GM19239 (cell line): ENCODE measurements at regions not wholly inside any gene's neighbourhood (a gene's known extent, or its start where the extent isn't known, plus 50 kb on each side); places are given as distances from the start of the nearest gene placed in this dataset.

ENCODE experiments used
- DNase-seq: peaks from one replicate; pipeline ENCODE4 v3.0.0; 2011; ENCODE audit warnings: low spot score; ENCODE audit not compliant: insufficient read length
- FAIRE-seq: peaks from 2 replicates; lab custom pipeline; 2011; peaks lifted over from hg19 to GRCh38; lab: Jason Lieb, UNC

DNA sequence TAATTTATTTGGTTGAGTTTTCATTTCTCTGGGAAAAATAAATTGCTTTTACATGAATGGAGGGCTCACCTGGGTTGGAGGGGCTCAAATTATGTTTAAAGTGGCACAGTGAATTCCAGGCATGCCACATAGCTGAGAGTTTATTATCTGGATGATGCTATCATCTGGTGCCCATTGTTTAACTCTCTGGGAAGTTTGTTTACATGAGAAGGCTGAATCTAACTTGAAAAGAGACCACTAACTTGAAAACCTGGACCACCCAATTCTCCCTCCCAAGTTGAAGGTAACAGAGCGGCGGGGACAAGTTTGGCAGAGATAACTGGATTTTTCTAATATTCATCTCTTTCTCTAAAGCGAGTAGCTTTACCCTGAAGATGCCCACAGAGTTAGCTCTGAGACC, 321.5 kb upstream of the GHITM start:
- no peak for DNase-seq
- no peak for FAIRE-seq

DNA sequence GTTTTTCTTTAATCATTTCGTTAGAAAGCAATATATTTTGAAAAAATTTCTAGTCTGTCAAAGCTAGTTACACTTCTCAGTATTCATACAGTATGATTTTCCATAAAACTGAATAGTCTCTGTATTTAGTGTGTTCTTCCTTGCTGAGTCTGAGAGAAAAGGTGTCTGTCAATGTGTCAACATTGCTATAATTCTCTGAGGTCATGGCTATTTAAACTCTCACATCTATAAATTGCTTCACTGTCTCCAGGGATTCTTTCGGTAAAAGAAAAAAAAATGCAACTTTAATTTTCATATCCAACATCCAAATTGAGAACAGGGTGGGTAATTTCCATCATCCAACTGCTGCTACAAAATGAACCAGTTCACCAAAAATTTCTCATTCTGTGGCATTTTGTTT, 319.7 kb upstream of the GHITM start:
- FAIRE-seq (no peak), DNase-seq (no peak)

DNA sequence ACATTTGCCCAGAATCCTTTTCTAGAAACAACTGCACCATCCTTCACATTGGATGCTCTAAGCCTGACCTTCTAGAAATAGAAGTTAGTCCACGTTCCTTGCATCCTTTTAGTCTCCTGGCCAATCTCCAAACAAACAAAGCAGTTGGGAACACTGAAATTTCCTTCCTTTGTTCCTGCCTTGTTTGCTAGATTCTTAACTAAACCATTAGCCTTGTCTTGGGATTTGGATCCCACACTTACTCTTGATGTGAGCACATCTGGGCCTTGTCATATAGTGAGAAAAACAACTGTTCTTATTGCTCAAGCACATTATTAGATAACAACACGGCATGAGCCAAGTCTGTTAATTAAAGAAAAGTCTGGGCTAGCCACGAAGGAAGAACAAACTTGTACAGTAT, 319.3 kb upstream of the GHITM start:
- DNase-seq, result no peak
- no peak for FAIRE-seq

DNA sequence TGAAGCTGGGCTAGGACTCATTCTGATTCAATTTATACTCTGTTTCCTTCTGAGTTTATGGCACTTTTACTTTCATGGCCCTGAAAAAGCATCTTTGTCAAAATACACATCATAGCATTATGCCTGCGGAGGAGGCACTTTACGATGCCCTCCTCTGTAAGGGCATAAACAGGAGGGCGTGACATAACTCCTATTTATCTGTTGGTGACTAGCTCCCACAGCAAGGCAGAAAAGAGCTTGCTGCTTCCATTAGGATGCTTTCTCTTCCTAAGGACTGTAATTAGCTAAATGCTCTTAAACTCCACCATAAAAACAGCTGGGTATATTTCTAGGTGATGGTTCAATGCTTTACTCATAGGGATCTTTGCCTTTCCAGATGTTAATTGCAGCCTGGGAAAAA, 315.2 kb upstream of the GHITM start:
- FAIRE-seq, result no peak
- no peak for DNase-seq

DNA sequence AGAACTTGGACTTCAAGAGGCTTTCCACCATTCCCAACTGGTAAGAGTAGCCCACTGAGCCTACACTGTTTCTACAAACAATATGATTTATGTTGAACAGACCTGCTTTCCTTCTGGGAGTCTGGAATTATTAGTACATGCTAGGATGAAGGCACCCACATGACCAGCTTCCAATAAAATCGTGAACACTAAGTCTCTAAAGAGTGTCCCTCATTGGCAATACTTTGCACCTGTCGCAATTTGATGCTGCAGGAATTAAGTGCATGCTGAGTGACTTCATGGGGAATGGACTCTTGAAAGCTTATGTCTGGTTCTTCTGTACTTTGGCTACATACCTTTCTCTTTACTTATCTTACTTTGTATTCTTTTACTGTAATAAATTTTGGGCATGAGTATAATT, 305.2 kb upstream of the GHITM start:
- FAIRE-seq (no peak), DNase-seq (no peak)

DNA sequence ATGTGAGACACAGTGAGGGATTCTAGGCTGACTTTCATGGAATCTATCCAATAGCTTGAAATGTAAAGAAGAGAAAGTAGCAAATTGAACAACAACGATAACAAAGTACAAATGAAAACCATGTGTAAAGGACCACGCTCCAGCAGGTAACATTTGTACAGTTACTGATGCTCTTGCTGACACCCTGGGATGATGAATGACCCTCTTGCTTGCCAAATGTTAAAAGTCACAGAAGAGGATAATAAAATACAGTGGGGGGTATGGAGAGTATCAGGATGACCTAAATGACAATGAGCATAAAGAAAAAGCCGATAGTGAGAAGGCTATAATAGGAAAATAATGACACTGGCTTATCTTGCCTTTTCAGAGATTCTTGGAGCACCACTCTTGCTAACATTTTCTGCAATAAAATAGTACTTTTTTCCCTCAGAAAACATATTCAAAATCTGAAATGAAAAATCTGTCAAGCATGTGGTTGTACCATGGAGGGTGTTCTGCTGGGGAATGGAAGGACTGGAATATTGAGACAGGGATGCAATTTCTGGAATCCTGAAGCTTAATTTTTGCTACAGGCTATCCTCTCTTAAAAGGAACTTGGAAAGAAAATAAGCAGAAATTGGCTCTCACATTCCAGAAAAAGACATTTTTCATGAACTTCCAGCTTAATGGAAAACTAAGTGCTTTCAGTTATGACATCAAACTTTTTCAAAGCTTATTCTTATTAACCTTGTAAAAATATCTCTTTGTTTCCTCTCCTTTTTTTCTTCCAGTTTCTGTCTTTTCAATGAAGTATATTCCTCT, 303.2 kb upstream of the GHITM start:
- no peak for FAIRE-seq
- no peak for DNase-seq

GRCh38 chr10:83848677-83849076, 290.6 kb upstream of the GHITM start:
- DNase-seq, result no peak
- no peak for FAIRE-seq

- no peak for DNase-seq
- no peak for FAIRE-seq
Observed at GRCh38 chr10:83849150-83849549, 290.2 kb upstream of the GHITM start.

GRCh38 chr10:83852146-83852545, 287.2 kb upstream of the GHITM start:
- FAIRE-seq (no peak), DNase-seq (no peak)

GRCh38 chr10:83862723-83863122, 276.6 kb upstream of the GHITM start:
- FAIRE-seq (no peak), DNase-seq (no peak)

DNA sequence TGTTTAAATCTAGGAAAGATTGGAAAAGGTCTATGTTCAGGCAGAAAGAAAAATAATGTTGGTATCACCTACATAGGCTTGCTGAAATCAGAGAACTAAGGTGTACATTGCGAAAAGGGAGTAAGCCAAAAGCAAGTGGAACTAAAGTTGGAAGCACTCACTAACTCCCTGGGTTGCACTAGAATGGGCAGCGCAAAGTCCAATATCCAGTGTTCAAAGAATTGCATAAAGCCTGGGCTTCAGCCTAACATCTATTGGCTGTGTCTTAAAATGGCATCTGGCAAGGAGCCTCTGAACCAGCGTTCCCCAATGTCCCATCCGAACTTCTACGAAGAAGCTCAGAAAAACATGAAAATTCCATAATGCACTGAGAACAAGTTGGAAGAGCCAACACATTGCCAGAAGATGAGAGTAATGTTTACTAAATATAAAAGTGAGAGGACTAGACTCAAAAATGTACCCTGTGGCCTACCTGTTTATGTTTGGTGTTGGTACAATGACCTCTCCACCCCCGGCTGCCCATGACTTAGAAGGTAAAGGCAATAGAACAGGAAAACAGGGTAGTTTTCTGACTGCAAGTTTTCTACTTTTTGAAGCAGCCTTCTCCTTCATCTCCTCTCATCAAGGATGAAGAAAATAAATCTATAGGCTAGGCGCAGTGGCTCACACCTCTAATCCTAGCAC, 275.9 kb upstream of the GHITM start:
- FAIRE-seq, result no peak

GRCh38 chr10:83869898-83870297, 269.4 kb upstream of the GHITM start:
- FAIRE-seq (no peak), DNase-seq (no peak)

More for the DNA sequence above, 275.9 kb upstream of the GHITM start:
- no peak for DNase-seq

- FAIRE-seq, result peak; percentile 87
Observed at GRCh38 chr10:83871187-83872081, 267.9 kb upstream of the GHITM start.

DNA sequence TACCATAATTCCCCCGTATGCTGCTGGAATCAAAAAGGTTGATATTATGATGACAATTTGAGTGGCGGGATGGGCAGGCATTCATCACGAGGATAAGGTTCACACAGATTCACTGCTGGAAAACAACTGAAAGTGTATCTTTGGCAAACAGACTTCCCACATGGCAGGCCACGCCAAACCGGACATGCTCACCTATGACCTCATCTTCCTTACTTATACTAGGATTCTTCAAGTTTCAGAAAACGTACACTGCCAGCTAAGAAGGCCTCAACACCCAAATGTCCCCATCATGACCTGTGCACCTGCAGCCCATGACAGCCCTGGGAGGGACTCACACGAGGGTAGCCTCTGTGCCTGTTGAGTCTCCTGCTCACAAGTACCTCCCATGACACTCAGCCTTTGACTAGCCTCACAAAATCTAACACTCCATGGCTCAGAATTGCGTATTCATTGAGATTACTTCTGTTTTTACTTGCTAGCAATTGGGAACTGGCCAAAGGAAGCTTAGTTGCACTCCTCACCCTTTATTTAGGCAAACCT, 259.0 kb upstream of the GHITM start:
- FAIRE-seq (no peak), DNase-seq (no peak)

More at GRCh38 chr10:83871187-83872081, 267.9 kb upstream of the GHITM start:
- DNase-seq, result peak; percentile 42

GRCh38 chr10:83881661-83882060, 257.6 kb upstream of the GHITM start:
- DNase-seq (no peak), FAIRE-seq (no peak)

GRCh38 chr10:83886871-83887270, 252.4 kb upstream of the GHITM start:
- DNase-seq (no peak), FAIRE-seq (no peak)

GRCh38 chr10:83892737-83893136, 246.6 kb upstream of the GHITM start:
- DNase-seq (no peak), FAIRE-seq (no peak)

DNA sequence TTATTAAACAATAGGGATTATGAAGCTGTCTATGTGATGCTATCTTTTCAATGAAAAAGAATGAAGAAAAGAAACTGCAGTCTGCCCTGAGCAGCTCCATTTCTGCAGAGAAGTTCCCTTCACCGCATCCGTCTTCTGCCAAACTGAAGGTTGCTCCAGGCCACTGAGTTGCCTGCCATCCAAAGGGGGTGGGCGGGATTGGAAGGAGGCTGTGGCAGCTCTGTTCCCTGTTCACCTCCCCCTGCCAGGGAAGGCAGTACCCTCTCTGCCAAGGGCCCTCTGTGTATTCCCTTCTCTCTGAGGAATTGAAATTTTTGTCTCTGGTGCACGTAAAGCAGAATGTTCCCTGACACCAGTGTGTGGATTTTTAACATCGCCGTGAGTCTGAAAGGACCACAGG, 243.1 kb upstream of the GHITM start:
- DNase-seq (no peak), FAIRE-seq (no peak)

GRCh38 chr10:83897626-83898025, 241.7 kb upstream of the GHITM start:
- DNase-seq (no peak), FAIRE-seq (no peak)

GRCh38 chr10:83908506-83908905, 230.8 kb upstream of the GHITM start:
- no peak for FAIRE-seq
- no peak for DNase-seq

DNA sequence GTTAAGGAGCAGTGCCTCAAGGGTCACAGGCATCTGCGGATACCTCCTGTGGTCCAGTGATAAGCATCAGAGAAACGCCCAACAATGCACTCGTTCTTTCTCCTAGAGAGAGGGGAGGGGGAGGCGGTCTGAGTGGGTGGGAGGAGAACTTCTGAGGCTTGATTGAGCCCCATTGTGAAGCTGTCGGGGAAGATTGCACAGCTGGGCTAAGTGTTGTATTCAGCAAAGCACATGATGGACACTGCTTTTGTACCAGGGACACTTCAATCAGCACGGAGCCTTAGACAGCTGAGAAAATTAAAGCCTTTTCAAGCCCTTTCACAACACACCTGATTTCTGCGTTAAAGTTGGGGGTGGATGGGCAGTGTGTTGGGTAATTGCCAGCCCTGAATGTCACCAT, 230.3 kb upstream of the GHITM start:
- FAIRE-seq (no peak), DNase-seq (no peak)
